ENCODE measurements at regions not wholly inside any gene's neighbourhood (a gene's known extent, or its start where the extent isn't known, plus 50 kb on each side); places are given as distances from the start of the nearest gene placed in this dataset.

DNA sequence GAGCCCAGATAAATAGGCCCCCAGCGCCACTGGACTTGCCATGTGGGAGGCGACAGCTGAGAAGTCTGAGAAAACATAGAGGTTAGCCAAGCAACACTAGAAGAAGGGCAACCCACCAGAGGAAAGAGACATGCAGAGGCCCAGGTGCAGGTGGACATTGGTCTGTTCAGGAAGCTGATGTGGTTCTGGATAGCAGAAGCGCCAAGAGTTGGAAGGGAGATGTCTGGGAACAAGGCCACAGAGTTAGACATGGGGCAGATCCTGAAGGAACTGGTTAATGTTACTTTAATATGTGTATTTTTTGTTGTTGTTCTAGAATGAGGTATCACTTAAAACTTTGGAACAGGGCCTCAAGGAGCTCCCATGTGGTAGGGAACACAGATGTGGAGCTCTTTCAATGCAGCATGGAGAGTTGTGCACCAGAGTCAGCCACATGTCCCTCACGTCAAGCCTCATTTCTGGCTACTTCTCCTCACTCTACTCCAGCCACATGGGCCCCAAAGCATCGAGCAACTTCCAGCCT is 62.2 kb upstream of the PKDCC start:
- intact Hi-C loops (cut with micrococcal nuclease): no loop called here

DNA sequence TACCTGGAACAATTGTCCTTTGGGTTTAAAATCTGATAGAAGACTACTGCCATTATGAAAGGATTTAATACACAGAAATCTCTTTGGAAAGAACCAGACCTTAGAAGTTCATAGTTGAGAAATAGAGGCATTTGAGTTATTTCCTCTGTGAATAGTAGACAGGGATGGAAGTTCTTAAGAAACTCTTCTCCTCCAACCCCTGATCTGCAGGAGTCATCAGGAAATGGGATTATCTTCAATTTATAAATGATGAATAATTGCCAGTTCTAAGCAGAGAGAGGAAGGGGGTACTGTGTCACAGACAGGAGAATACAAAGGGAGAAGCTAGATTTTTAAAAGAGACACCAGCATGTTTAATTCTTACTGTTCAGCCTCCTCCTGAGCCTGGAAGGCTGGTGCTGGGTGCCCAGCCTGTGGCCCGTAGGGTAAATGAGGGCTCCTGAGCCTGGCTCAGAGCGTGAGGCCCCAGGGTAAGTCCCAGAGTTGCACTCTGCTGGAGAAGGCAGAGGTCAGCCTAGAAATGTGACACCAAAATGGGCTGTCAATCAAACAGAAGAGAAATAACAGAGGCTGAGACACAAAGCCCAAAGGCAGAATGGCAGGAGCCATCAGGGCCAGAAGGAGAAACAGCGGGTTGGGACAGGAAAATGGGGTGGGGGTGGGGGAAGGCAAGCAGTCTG is 58.2 kb upstream of the PKDCC start:
- H3K79me2 ChIP-seq (ENCODE audit: insufficient read depth, low read length): no peaks in the 10 kb centered on the region
- H3K9ac ChIP-seq (ENCODE audit: insufficient read depth, low read length, poor library complexity, severe bottlenecking): no peak overlapping the region
- H3K27me3 Mint-ChIP-seq (ENCODE audit: low read depth in 3 of 3): peaks cover 2 to 12% (median 6%) of the 10 kb centered on the region in 3 donors
- H3K9me3 Mint-ChIP-seq: peaks cover 0 to 2% (median under 1%) of the 10 kb centered on the region in 7 donors
- no peaks in the 10 kb centered on the region for H3K9me3 ChIP-seq (replicated peaks in 1 of 2; ENCODE audit: control insufficient read depth in 1 of 2, insufficient read depth in 1 of 2, low read length in 2 of 2)
- TF ChIP-seq, protein P1, sequence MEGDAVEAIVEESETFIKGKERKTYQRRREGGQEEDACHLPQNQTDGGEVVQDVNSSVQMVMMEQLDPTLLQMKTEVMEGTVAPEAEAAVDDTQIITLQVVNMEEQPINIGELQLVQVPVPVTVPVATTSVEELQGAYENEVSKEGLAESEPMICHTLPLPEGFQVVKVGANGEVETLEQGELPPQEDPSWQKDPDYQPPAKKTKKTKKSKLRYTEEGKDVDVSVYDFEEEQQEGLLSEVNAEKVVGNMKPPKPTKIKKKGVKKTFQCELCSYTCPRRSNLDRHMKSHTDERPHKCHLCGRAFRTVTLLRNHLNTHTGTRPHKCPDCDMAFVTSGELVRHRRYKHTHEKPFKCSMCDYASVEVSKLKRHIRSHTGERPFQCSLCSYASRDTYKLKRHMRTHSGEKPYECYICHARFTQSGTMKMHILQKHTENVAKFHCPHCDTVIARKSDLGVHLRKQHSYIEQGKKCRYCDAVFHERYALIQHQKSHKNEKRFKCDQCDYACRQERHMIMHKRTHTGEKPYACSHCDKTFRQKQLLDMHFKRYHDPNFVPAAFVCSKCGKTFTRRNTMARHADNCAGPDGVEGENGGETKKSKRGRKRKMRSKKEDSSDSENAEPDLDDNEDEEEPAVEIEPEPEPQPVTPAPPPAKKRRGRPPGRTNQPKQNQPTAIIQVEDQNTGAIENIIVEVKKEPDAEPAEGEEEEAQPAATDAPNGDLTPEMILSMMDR (IDR thresholded peaks at IDR 0.05): no peak
- no peaks in the 10 kb centered on the region for H4K20me1 ChIP-seq (ENCODE audit: insufficient read depth, low read length)
- WGBS (ENCODE audit: insufficient coverage): 94% methylated on average over 2 of the region's 3 CpGs
- no peak for DNase-seq
- H3K4me1 Mint-ChIP-seq: no peaks in the 10 kb centered on the region
- H3K4me3 Mint-ChIP-seq: no peak overlapping the region
- no peaks in the 10 kb centered on the region for H3K36me3 ChIP-seq (replicated peaks in 1 of 2; ENCODE audit: control insufficient read depth in 1 of 2, insufficient read depth in 2 of 2, low read length in 2 of 2)
- H3K36me3 Mint-ChIP-seq: no peaks in the 10 kb centered on the region
- H3K4me1 ChIP-seq (ENCODE audit: control insufficient read depth in 1 of 2, insufficient read depth in 2 of 2, low read length in 2 of 2): no peaks in the 10 kb centered on the region
- no peak overlapping the region for H3K4me3 ChIP-seq (replicated peaks in 1 of 3; ENCODE audit: low read depth in 2 of 3, low read length in 3 of 3)
- H2AFZ ChIP-seq (ENCODE audit: insufficient read depth, low read depth, low read length, poor library complexity, severe bottlenecking): no peak overlapping the region
- intact Hi-C loops (cut with micrococcal nuclease): no loop called here
- H3K27me3 ChIP-seq (ENCODE audit: control insufficient read depth in 2 of 2, insufficient read depth in 2 of 2, low read length in 2 of 2): no peaks in the 10 kb centered on the region
- no peak overlapping the region for H3K27ac Mint-ChIP-seq
- no peak overlapping the region for H3K27ac ChIP-seq (ENCODE audit: low read depth in 1 of 2, low read length in 2 of 2)
- H3K4me2 ChIP-seq (replicated peaks; ENCODE audit: extremely low read depth, low read length, poor library complexity, severe bottlenecking): no peak overlapping the region

More for the DNA sequence above, 62.2 kb upstream of the PKDCC start:
- Histone ChIP-seq H2AFZ (ENCODE audit: insufficient read depth, low read depth, low read length, poor library complexity, severe bottlenecking) (no peak overlapping the region), H4K20me1 (ENCODE audit: insufficient read depth, low read length) (no peaks in the 10 kb centered on the region), H3K4me3 (replicated peaks in 1 of 3; ENCODE audit: low read depth in 2 of 3, low read length in 3 of 3) (no peak overlapping the region), H3K79me2 (ENCODE audit: insufficient read depth, low read length) (no peaks in the 10 kb centered on the region), H3K27me3 (ENCODE audit: control insufficient read depth in 2 of 2, insufficient read depth in 2 of 2, low read length in 2 of 2) (no peaks in the 10 kb centered on the region), H3K9me3 (replicated peaks in 1 of 2; ENCODE audit: control insufficient read depth in 1 of 2, insufficient read depth in 1 of 2, low read length in 2 of 2) (no peaks in the 10 kb centered on the region), H3K4me1 (ENCODE audit: control insufficient read depth in 1 of 2, insufficient read depth in 2 of 2, low read length in 2 of 2) (no peaks in the 10 kb centered on the region), H3K36me3 (replicated peaks in 1 of 2; ENCODE audit: control insufficient read depth in 1 of 2, insufficient read depth in 2 of 2, low read length in 2 of 2) (no peaks in the 10 kb centered on the region), H3K27ac (ENCODE audit: low read depth in 1 of 2, low read length in 2 of 2) (no peak overlapping the region), H3K9ac (ENCODE audit: insufficient read depth, low read length, poor library complexity, severe bottlenecking) (no peak overlapping the region), H3K4me2 (replicated peaks; ENCODE audit: extremely low read depth, low read length, poor library complexity, severe bottlenecking) (no peak overlapping the region)
- 94% methylated on average over 5 of the region's 5 CpGs for WGBS (ENCODE audit: insufficient coverage)
- TF ChIP-seq, protein P1 (IDR thresholded peaks at IDR 0.05): no peak
- Mint-ChIP-seq H3K9me3 (peaks cover 0 to 2% (median 2%) of the 10 kb centered on the region in 7 donors), H3K4me3 (no peak overlapping the region), H3K27ac (no peak overlapping the region), H3K4me1 (no peaks in the 10 kb centered on the region), H3K27me3 (ENCODE audit: low read depth in 3 of 3) (peaks cover 4 to 7% (median 6%) of the 10 kb centered on the region in 3 donors), H3K36me3 (no peaks in the 10 kb centered on the region)
- no peak for DNase-seq
